ENCODE measurements at regions not wholly inside any gene's neighbourhood (a gene's known extent, or its start where the extent isn't known, plus 50 kb on each side); places are given as distances from the start of the nearest gene placed in this dataset.
A peak's percentile ranks its signal among the peaks of the same experiment; 100 is the strongest.

GRCh38 chr9:87167161-87167560 lies 219.9 kb upstream of the GAS1 start:
- DNase-seq (ENCODE audit: extremely low spot score, unreplicated experiment): no peak
- Mint-ChIP-seq H3K9me3 (no peaks in the 10 kb centered on the region), H3K27ac (no peak overlapping the region), H3K4me3 (no peak overlapping the region), H3K27me3 (peaks cover 7% of the 10 kb centered on the region), H3K36me3 (no peaks in the 10 kb centered on the region), H3K4me1 (ENCODE audit: unreplicated experiment) (no peaks in the 10 kb centered on the region)
- no peak for TF ChIP-seq CTCF (conservative IDR thresholded peaks at IDR 0.05)

GRCh38 chr9:87167582-87167981 lies 220.3 kb upstream of the GAS1 start:
- no peaks in the 10 kb centered on the region for H3K36me3 Mint-ChIP-seq

GRCh38 chr9:87178302-87178701 lies 231.0 kb upstream of the GAS1 start:
- peaks cover 13% of the 10 kb centered on the region for H3K9me3 Mint-ChIP-seq
- H3K4me3 Mint-ChIP-seq: no peak overlapping the region
- H3K27me3 Mint-ChIP-seq: peaks cover 15% of the 10 kb centered on the region
- H3K4me1 Mint-ChIP-seq (ENCODE audit: unreplicated experiment): peaks cover 17% of the 10 kb centered on the region
- H3K27ac Mint-ChIP-seq: no peak overlapping the region
- no peak for TF ChIP-seq CTCF (conservative IDR thresholded peaks at IDR 0.05)
- peaks cover 5% of the 10 kb centered on the region for H3K36me3 Mint-ChIP-seq
- DNase-seq (ENCODE audit: extremely low spot score, unreplicated experiment): no peak

More at GRCh38 chr9:87167582-87167981, 220.3 kb upstream of the GAS1 start:
- Mint-ChIP-seq H3K27me3 (peaks cover 7% of the 10 kb centered on the region), H3K9me3 (no peaks in the 10 kb centered on the region), H3K4me1 (ENCODE audit: unreplicated experiment) (no peaks in the 10 kb centered on the region), H3K27ac (no peak overlapping the region), H3K4me3 (no peak overlapping the region)
- no peak for DNase-seq (ENCODE audit: extremely low spot score, unreplicated experiment)
- TF ChIP-seq CTCF (conservative IDR thresholded peaks at IDR 0.05): no peak

GRCh38 chr9:87179553-87180340 lies 232.4 kb upstream of the GAS1 start:
- H3K4me3 Mint-ChIP-seq: peak overlapping the region; percentile 62
- peak overlapping the region; percentile 95 for H3K27ac Mint-ChIP-seq
- H3K36me3 Mint-ChIP-seq: peaks cover 5% of the 10 kb centered on the region
- peaks cover 13% of the 10 kb centered on the region for H3K9me3 Mint-ChIP-seq
- no peak for TF ChIP-seq CTCF (conservative IDR thresholded peaks at IDR 0.05)
- DNase-seq (ENCODE audit: extremely low spot score, unreplicated experiment): no peak
- H3K4me1 Mint-ChIP-seq (ENCODE audit: unreplicated experiment): peaks cover 11% of the 10 kb centered on the region
- H3K27me3 Mint-ChIP-seq: peaks cover 10% of the 10 kb centered on the region

GRCh38 chr9:87180361-87180760 lies 233.1 kb upstream of the GAS1 start:
- H3K4me1 Mint-ChIP-seq (ENCODE audit: unreplicated experiment): peaks cover 17% of the 10 kb centered on the region
- H3K36me3 Mint-ChIP-seq: peaks cover 5% of the 10 kb centered on the region
- peak overlapping the region; percentile 95 for H3K27ac Mint-ChIP-seq
- TF ChIP-seq CTCF (conservative IDR thresholded peaks at IDR 0.05): no peak
- H3K9me3 Mint-ChIP-seq: peaks cover 16% of the 10 kb centered on the region
- H3K4me3 Mint-ChIP-seq: no peak overlapping the region
- H3K27me3 Mint-ChIP-seq: peaks cover 10% of the 10 kb centered on the region
- DNase-seq (ENCODE audit: extremely low spot score, unreplicated experiment): no peak
